A549 (cell line): ENCODE measurements at regions not wholly inside any gene's neighbourhood (a gene's known extent, or its start where the extent isn't known, plus 50 kb on each side); places are given as distances from the start of the nearest gene placed in this dataset.

ENCODE experiments used
- ATAC-seq, 2 experiments: fragments of 200-7000 bp in 1 of 2; fragments of >200 bp in 1 of 2; cut with Nextera tagmentation in 1 of 2; cut with Tn5 transposase in 1 of 2; 3 replicates each; pipeline versions ENCODE4 v1.8.0 to v1.9.1; 2018 to 2020; ENCODE audit warnings: mild to moderate bottlenecking in 1 of 2, moderate library complexity in 1 of 2
- CTCF ChIA-PET: fragments of 300-600 bp; sonication (Branson Sonifier 250); formaldehyde crosslinking; extraction: SDS; loops from one replicate; lab custom pipeline; 2021; ENCODE audit warnings: antibody characterized with exemption, inconsistent platforms; lab: Yijun Ruan, JAX
- POLR2A ChIA-PET: fragments of 350-600 bp; formaldehyde crosslinking; extraction: SDS; loops from one replicate; lab custom pipeline; 2021; ENCODE audit warnings: antibody characterized with exemption, inconsistent platforms; lab: Yijun Ruan, JAX
- DNase-seq, 2 experiments: peaks; one replicate each; pipeline versions ENCODE4 v3.0.0 to v3.0.0-alpha.2; 2011 to 2016; ENCODE audit warnings: low read depth in 1 of 2, low spot score in 1 of 2
- FAIRE-seq: peaks from 2 replicates; lab custom pipeline; 2011; peaks lifted over from hg19 to GRCh38; lab: Jason Lieb, UNC
- H3K27ac ChIP-seq, 2 experiments: fragments of >200 bp; sonication (Bioruptor Twin); formaldehyde crosslinking; 3 replicates each; pipeline ENCODE4 v1.5.1; 2016 to 2017
- H3K4me1 ChIP-seq: fragments of >200 bp; sonication (Bioruptor Twin); formaldehyde crosslinking; 3 replicates; pipeline ENCODE4 v1.6.1; 2016
- H3K4me2 ChIP-seq: fragments of >200 bp; sonication (Bioruptor Twin); formaldehyde crosslinking; 3 replicates; pipeline ENCODE4 v1.6.1; 2016
- H3K4me3 ChIP-seq: fragments of >200 bp; sonication (Bioruptor Twin); formaldehyde crosslinking; 3 replicates; pipeline ENCODE4 v1.5.1; 2016
- H3K9me3 ChIP-seq: fragments of >200 bp; sonication (Bioruptor Twin); formaldehyde crosslinking; 3 replicates; pipeline ENCODE4 v1.6.1; 2016
- ATOH8 ChIP-seq: fragments of 250-450 bp; sonication (Bioruptor Pico); IDR thresholded peaks from 2 replicates; pipeline ENCODE4 v1.5.0; 2020; ENCODE audit warnings: low read depth, mild to moderate bottlenecking, moderate library complexity
- BHLHE40 ChIP-seq: IDR thresholded peaks from 2 replicates; pipeline ENCODE4 v1.6.1; 2012; ENCODE audit warnings: low read depth, low read length, inconsistent platforms
- CBX2 ChIP-seq: fragments of 200-600 bp; sonication (generic); IDR thresholded peaks from 2 replicates; pipeline ENCODE4 v1.6.1; 2016; ENCODE audit warnings: low read depth, mild to moderate bottlenecking, borderline replicate concordance
- CBX8 ChIP-seq: fragments of 200-600 bp; sonication (generic); IDR thresholded peaks from 2 replicates; pipeline ENCODE4 v1.6.1; 2016
- CHD2 ChIP-seq: fragments of 150-350 bp; IDR thresholded peaks from 2 replicates; pipeline ENCODE4 v1.6.1; 2014; ENCODE audit warnings: low read length; ENCODE audit not compliant: partially characterized antibody
- GATA3 ChIP-seq: IDR thresholded peaks from 2 replicates; pipeline ENCODE4 v1.6.1; 2012; ENCODE audit warnings: borderline replicate concordance
- HDAC2 ChIP-seq: fragments of 200-600 bp; sonication (generic); IDR thresholded peaks from 2 replicates; pipeline ENCODE4 v1.6.1; 2016
- HES2 ChIP-seq: fragments of >200 bp; sonication (Bioruptor Twin); formaldehyde crosslinking; IDR thresholded peaks from 2 replicates; pipeline ENCODE4 v1.6.1; 2016
- HMGXB4 ChIP-seq: fragments of 250-450 bp; sonication (Bioruptor Pico); IDR thresholded peaks from 2 replicates; pipeline ENCODE4 v1.5.0; 2021; ENCODE audit warnings: mild to moderate bottlenecking, moderate library complexity, borderline replicate concordance
- HOXA7 ChIP-seq: fragments of 250-450 bp; sonication (Bioruptor Pico); IDR thresholded peaks from 2 replicates; pipeline ENCODE4 v1.5.0; 2020; ENCODE audit warnings: mild to moderate bottlenecking, moderate library complexity
- HOXB13 ChIP-seq: fragments of 250-450 bp; sonication (Bioruptor Pico); IDR thresholded peaks from 2 replicates; pipeline ENCODE4 v1.5.0; 2020; ENCODE audit warnings: low read depth, mild to moderate bottlenecking, moderate library complexity
- MAFK ChIP-seq: fragments of 450-650 bp; IDR thresholded peaks from 2 replicates; pipeline ENCODE4 v1.6.1; 2014; ENCODE audit not compliant: partially characterized antibody
- NFE2L2 ChIP-seq: fragments of 150-350 bp; conservative IDR thresholded peaks from 2 replicates; pipeline ENCODE4 v1.6.1; 2014; ENCODE audit warnings: low read length
- PHF8 ChIP-seq: fragments of 200-600 bp; sonication (generic); IDR thresholded peaks from 2 replicates; pipeline ENCODE4 v1.6.1; 2016; ENCODE audit warnings: low read depth, mild to moderate bottlenecking, antibody characterized with exemption, moderate library complexity, borderline replicate concordance
- POLR2AphosphoS2 ChIP-seq: conservative IDR thresholded peaks from 2 replicates; pipeline ENCODE4 v1.6.1; 2012; ENCODE audit warnings: low read length, improper control_type of control experiment, inconsistent platforms
- REST ChIP-seq: fragments of 200-600 bp; sonication (generic); IDR thresholded peaks from 2 replicates; pipeline ENCODE4 v1.6.1; 2016; ENCODE audit warnings: antibody characterized with exemption, mild to moderate bottlenecking, moderate library complexity
- RNF2 ChIP-seq: fragments of 200-600 bp; sonication (generic); IDR thresholded peaks from 2 replicates; pipeline ENCODE4 v1.6.1; 2016; ENCODE audit warnings: low read depth, mild to moderate bottlenecking, antibody characterized with exemption, moderate library complexity, borderline replicate concordance
- TFCP2L1 ChIP-seq: fragments of 250-450 bp; sonication (Bioruptor Pico); IDR thresholded peaks from 2 replicates; pipeline ENCODE4 v1.5.0; 2021; ENCODE audit warnings: mild to moderate bottlenecking
- TP53 ChIP-seq: fragments of 250-450 bp; sonication (Bioruptor Pico); IDR thresholded peaks from 2 replicates; pipeline ENCODE4 v1.5.0; 2021; ENCODE audit warnings: mild to moderate bottlenecking, moderate library complexity
- ZC3H11A ChIP-seq: fragments of 450-650 bp; IDR thresholded peaks from 2 replicates; pipeline ENCODE4 v1.6.1; 2014; ENCODE audit warnings: antibody characterized with exemption, mild to moderate bottlenecking
- ZNF302 ChIP-seq: fragments of 250-450 bp; sonication (Bioruptor Pico); IDR thresholded peaks from 2 replicates; pipeline ENCODE4 v1.9.0; 2021; ENCODE audit warnings: inconsistent platforms, mild to moderate bottlenecking, moderate library complexity
- ZSCAN20 ChIP-seq: fragments of 250-450 bp; sonication (Bioruptor Pico); IDR thresholded peaks from 2 replicates; pipeline ENCODE4 v1.8.0; 2022; ENCODE audit warnings: mild to moderate bottlenecking, moderate library complexity
- WGBS: methylation state at CpG from one replicate; pipeline ENCODE4 v1.1.6; 2017; ENCODE audit errors: missing lambda C conversion rate; 5-methylcytosine and 5-hydroxymethylcytosine counted together

- no peak for ATAC-seq
- no peak overlapping the region for H3K27ac ChIP-seq
- CTCF ChIA-PET, result interaction anchor here (1.2 to 1.3 kb wide), 3 partner anchors 12 to 24 kb away, joined by 3 to 4 read pairs (median 4); no protein-coding TSS in a partner anchor
- H3K4me3 ChIP-seq, result no peak overlapping the region
- 90% methylated on average over 4 of the region's 4 CpGs for WGBS
- H3K9me3 ChIP-seq, result no peaks in the 10 kb centered on the region
- POLR2A ChIA-PET, result no interaction called here
- FAIRE-seq, result no peak
- DNase-seq, result no peak
- peaks cover 12% of the 10 kb centered on the region for H3K4me1 ChIP-seq
- no peak for TF ChIP-seq TFCP2L1 (CRISPR knock-in tag)
- TF ChIP-seq GATA3, result no peak
- no peak for TF ChIP-seq CHD2
- no peak for TF ChIP-seq HOXB13
- no peak for TF ChIP-seq POLR2AphosphoS2
- no peak for TF ChIP-seq MAFK
- TF ChIP-seq HDAC2, result no peak
- TF ChIP-seq ZSCAN20 (CRISPR knock-in tag), result no peak
- no peak for TF ChIP-seq HES2
- TF ChIP-seq HOXA7 (CRISPR knock-in tag), result no peak
- TF ChIP-seq HMGXB4 (CRISPR knock-in tag), result no peak
- TF ChIP-seq, all 56 proteins: peak for 0
- no peak overlapping the region for H3K4me2 ChIP-seq
Measured at GRCh38 chr1:94722181-94722580, 98.0 kb upstream of the SLC44A3 start.

GRCh38 chr1:94721240-94721639 is 98.9 kb upstream of the SLC44A3 start:
- ATAC-seq (no peak), DNase-seq (no peak), FAIRE-seq (no peak)
- Histone ChIP-seq H3K4me2 (no peak overlapping the region), H3K9me3 (no peaks in the 10 kb centered on the region), H3K4me1 (0 out of 3 replicates have a peak, but pooled peaks cover 4% of the 10 kb centered on the region), H3K27ac (no peak overlapping the region), H3K4me3 (no peak overlapping the region)
- no peak for TF ChIP-seq TP53 (CRISPR knock-in tag)
- ChIA-PET CTCF (interaction anchor here (1.0 to 1.3 kb wide), 4 partner anchors 12 to 85 kb away, joined by 3 to 4 read pairs (median 3); no protein-coding TSS in a partner anchor), POLR2A (no interaction called here)
- 92% methylated on average over 7 of the region's 7 CpGs for WGBS

- no peak for FAIRE-seq
- no peak overlapping the region for H3K4me3 ChIP-seq
- H3K4me1 ChIP-seq, result 0 out of 3 replicates have a peak, but pooled peaks cover 4% of the 10 kb centered on the region
- no peaks in the 10 kb centered on the region for H3K9me3 ChIP-seq
- ATAC-seq, result no peak
- DNase-seq, result no peak
- 0 out of 3 replicates have a peak overlapping the region, but pooled peaks have one; percentile 14 for H3K4me2 ChIP-seq
- TF ChIP-seq ZC3H11A (no peak), RNF2 (no peak), ATOH8 (no peak), BHLHE40 (no peak), REST (no peak), ZNF302 (no peak), CBX2 (no peak), PHF8 (no peak), CBX8 (no peak), NFE2L2 (no peak)
- TF ChIP-seq, all 56 proteins: peak for 0
- CTCF ChIA-PET, result interaction anchor here (1.0 to 1.3 kb wide), 3 partner anchors 13 to 121 kb away, joined by 3 to 4 read pairs (median 3); no protein-coding TSS in a partner anchor
- 69% methylated on average over 7 of the region's 7 CpGs for WGBS
- peak overlapping the region in 1 of 2 experiments; percentile 43; a peak in 2 of 6 replicates for H3K27ac ChIP-seq
- POLR2A ChIA-PET, result no interaction called here
Measured at GRCh38 chr1:94719926-94720793, 100.0 kb upstream of the SLC44A3 start.
